SK-N-SH (cell line): ENCODE measurements at regions not wholly inside any gene's neighbourhood (a gene's known extent, or its start where the extent isn't known, plus 50 kb on each side); places are given as distances from the start of the nearest gene placed in this dataset.
"Not testable (repeated sequence)": the region's sequence is repeated elsewhere in the genome, so short reads cannot be mapped to it uniquely, and the experiment has no call there.

ENCODE experiments used
- FOXM1 ChIP-seq: IDR thresholded peaks from 2 replicates; pipeline ENCODE4 v1.4.0; 2012; ENCODE audit warnings: low read depth, mild to moderate bottlenecking
- SIN3A ChIP-seq: IDR thresholded peaks from 2 replicates; pipeline ENCODE4 v1.6.1; 2012; ENCODE audit warnings: low read depth, mild to moderate bottlenecking, low read length, moderate library complexity, borderline replicate concordance

DNA sequence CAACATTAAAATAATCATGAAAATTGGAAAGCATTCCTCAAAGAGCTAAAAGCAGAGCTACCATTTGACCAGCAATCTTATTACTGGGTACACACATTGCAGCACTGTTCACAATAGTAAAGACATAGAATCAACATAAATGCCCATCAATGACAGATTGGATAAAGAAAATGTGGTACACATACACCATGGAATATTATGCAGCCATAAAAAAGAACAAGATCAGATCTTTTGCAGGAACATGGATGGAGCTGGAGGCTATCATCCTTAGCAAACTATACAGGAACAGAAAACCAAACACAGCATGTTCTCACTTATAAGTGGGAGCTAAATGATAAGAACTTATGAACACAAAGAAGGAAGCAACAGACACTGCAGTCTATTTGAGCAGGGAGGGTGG, 52.8 kb upstream of the UNC5A start:
- not testable (repeated sequence) for TF ChIP-seq FOXM1, SIN3A
